ENCODE measurements at regions not wholly inside any gene's neighbourhood (a gene's known extent, or its start where the extent isn't known, plus 50 kb on each side); places are given as distances from the start of the nearest gene placed in this dataset.

DNA sequence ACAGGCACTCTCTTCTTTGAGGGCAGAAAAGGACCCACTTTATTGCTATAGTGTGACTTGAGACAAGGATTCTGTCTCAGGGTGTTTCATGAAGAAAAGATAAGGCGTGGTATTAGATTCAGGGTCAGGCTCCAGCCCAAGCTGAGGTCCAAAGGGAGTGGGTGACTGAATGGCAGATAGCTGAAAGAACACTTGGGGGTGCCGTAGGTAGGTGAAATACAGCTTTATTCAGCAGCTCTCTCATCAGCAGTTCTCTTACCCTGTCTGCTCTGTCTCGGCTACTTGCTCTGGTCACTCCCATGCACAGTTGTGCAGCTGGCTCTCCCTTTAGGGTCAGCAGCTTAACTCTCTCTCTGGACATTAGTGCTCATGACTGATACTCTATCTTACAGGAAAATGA lies 379.9 kb downstream of the LPIN1 start:
- DNase-seq = no peak

DNA sequence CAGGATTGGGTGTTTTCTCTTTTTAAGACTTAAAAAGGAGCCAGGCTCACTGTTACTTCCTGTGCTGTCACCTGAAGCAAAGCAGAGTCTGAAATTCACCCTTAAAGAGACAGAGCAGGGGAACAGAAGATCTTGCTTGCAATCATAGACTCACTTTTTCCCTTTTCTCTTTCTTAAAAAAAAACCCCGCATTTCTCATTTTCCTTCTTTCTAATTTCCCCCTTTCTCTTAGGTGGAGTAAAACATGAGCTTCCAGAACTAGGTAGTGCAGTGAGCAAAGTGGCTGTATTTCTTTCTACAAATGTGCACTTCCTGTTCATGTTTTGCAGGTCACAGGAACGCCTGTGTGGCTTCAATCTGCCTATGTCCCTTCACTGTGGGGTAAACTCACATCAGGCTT lies 381.2 kb downstream of the LPIN1 start:
- no peak for DNase-seq

DNA sequence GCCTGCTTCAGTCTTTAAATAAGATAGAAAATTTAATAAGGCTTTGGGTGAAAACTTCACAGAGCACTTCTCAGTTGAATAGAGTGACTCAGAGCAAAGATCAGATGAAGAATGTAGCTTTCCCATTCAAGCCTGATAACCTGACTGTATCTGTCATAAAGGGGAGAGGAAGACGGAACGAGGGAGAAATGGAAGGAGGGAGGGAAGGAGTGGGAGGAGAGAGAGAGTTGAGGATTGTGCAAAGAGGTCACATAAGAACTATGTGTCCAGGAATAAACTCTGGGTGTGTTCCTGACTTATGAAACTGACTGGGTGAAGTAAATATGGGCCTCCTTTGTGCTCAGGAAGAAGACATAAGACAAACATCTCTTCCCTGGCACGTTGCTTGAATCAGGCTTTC lies 385.5 kb downstream of the LPIN1 start:
- DNase-seq = no peak

DNA sequence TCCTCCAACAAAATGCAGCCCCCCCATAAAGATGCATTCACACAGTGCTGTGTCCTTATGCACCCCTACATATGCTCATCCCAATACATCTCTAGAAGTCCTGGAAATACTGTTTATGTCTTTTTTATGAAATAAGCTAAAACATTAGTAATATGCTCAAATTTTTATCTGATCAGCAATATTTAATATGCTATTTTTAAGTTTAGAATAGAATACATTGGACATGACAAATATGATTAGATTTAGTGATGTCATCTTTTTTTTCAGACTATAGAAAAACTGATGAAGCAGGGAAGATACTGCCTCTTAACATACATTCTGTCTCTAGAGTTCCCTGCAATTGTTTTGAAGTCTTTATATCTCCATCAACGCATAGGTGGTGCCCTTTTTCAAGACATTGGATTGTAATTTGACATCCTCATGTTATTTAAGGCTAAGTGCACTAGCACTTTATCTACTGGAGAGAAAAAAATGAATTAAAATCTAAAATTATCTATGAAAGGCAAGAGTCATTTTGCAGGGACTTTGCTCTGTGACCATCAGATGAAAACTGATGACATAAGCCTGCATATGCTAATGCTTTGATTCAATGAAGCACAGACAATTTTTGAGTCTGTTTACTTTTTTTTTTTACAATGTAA lies 395.3 kb downstream of the LPIN1 start:
- DNase-seq = no peak

DNA sequence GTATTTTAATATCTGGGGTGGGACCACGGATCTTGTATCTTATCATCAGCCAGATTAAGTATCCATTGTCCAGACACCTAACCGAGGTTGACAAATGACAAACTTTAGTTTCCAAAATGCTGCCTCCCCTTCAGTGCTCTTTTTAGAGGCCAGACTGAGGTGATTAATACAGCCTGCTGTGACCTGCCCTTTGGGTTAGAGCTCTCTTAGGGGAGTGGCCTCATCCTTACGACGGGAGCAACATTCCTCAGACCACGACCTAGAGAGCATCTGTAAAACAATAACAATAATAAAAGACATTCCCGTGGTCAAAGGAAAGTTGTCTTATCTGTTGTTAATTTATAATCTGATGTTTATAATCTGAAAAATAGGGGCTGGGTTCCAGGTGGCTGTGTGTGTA lies 405.3 kb downstream of the LPIN1 start:
- no peak for DNase-seq

DNA sequence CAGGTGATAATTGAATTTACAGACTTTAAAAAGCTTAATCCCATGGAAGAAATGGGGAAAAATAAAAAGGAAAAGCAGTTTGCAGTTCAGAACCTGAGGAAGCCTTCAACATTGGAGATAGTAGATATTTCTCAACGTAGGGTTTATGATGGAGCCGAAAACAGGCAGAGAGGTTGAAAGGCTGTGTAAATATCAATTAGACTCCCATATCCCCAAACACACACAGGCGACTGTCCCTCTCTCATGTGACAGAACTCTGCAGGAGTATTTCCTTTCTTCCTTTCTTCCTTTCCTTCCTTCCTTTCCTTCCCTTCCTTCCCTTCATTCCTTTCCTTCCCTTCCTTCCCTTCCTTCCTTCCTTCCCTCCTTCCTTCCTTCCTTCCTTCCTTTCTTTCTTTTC lies 406.5 kb downstream of the LPIN1 start:
- DNase-seq = no peak

DNA sequence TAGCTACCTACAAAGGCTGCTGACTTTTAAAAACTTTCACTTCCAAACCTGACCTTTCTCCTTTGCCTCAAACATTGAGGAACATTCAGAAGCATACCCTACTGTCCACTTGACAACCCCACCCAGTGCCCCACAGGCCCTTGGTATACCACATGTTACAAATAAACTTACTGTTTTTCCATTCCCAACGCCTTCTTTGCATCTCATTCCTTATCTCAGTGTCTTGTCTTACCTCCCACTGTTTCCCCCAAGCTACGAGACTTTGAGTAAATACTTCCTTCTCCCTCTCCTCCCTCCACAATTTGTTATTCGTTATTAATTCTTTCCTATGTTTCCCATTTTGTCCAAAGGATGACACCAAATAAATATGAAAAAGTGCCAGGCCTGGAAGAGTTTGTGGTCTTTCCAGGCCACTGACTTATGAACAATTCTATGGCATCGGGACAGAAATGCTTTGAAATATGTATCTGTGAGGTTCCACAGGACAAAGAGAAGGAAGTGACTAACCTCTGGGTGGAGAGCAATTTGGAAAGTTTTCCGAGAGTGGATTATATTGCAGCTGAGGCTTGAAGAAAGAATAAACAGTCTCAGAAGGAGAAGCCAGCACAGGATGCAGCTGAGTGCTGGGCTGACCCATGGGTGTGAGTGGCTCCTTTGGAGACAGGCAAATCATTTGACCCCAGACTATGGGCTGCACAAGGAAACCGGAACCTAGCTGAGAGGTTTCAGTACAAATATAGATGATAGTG lies 409.0 kb downstream of the LPIN1 start:
- DNase-seq = no peak

DNA sequence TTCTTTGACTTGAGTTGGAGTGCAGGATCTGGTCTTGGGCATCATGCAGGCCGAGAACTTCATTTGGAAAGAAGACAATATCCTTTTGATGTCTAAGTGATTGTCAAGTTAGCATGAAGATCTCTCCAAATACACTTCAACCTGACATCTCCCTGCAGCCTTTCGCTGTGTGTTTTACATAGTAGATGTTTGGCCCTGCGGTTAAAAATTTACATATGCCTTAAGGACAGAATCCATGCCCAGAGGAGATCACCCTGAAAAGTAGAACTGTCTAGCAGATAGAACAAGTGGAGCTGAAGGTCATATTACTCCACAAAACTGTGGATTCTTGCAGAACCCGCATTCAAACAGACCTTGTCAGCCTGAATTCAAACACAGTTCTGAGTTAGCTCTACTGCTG lies 409.9 kb downstream of the LPIN1 start:
- DNase-seq = no peak

DNA sequence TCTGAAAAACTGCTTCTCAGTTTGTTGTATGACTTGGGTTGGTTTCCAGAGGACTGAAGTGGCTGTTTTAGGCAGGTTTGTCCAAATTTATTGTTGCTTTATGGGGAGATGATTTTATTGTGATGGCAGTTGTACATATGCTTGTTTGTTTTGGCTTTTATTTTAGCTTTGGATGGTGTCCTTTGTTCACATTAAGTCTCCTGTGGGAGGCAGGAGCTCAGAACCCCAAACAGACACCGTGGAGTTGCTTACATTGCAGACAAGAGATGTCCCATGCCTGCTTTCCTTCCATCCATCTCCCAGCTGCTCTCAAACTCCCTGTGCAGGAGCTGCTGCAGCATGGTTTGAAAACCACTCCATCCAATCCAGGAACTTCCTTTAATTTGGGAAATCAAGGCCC lies 414.7 kb downstream of the LPIN1 start:
- no peak for DNase-seq

DNA sequence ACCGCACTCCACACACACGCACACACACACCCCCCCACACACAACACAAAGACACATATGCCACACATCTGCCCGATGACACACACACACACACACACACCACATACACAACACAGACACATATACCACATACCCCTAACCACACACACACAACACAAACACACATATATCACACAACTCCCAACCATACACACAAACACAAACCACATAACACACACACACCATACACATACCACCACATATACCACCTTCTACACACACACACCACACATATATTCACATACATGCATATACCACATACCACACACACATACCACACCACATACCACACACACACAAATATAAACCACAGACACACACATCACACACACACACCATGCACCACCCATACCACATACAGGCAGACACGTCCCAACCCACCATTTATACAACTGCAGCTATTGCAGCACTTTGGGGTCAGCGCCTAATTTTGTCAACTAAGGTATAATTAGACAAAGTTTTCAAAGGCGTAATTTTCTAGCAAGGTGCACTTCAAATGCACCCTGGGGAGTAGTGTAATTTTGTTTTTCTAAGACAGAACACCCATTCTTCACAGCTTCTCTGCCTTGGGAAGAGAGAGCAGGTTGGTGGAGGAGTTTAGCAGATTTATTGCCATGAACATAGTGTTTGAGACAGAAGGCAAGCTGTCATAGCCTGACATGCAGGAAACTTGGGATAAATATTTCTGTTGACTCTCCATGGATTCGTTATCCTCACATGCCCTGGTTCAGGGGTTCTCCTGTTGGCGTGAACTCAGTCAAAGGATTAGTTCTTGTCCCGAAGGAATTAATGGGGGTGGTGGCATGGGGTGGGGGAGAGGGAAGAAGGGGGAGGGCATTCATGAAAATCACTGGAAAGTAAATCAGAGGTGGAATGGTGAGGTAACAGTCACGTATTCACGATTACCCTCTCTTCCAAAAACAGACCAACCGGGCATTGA lies 416.1 kb downstream of the LPIN1 start:
- DNase-seq = no peak

DNA sequence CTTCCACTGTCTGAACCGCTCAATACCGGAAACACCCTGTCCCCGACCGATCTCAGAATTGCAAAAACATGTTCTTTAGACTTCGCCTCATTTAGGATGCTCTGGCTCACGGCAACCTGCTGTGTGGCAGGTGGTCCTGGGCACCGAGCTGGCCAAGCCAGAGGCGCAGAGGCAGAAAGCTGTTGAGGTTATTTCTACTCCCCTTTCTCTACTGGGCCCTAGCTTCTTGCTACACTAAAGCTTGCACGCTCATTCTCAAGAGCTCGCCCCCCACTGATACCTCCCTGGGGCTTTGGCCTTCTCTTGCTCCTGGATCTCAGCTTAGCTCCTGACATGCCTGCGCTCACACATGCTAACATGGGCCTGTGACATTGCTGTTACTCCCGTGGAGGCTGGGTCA lies 417.4 kb downstream of the LPIN1 start:
- no peak for DNase-seq

DNA sequence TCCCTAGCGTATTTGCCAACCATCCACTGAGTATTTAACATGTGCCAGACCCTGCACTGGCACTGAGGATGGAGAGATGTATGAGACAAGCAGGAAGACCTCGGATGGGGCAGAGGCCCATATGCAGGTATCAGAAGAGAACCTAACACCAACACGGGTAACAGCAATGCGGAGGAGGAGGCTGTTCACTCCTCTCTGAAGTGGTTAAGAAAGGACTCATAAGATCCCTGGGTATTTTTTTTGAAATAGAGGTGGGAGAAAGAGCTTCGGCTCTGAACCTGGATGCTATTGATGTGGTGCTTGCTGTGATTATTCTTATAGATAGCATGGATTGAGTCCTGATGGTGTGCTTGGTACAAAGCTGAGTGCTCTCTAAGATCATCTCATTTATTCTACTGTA lies 418.3 kb downstream of the LPIN1 start:
- no peak for DNase-seq

DNA sequence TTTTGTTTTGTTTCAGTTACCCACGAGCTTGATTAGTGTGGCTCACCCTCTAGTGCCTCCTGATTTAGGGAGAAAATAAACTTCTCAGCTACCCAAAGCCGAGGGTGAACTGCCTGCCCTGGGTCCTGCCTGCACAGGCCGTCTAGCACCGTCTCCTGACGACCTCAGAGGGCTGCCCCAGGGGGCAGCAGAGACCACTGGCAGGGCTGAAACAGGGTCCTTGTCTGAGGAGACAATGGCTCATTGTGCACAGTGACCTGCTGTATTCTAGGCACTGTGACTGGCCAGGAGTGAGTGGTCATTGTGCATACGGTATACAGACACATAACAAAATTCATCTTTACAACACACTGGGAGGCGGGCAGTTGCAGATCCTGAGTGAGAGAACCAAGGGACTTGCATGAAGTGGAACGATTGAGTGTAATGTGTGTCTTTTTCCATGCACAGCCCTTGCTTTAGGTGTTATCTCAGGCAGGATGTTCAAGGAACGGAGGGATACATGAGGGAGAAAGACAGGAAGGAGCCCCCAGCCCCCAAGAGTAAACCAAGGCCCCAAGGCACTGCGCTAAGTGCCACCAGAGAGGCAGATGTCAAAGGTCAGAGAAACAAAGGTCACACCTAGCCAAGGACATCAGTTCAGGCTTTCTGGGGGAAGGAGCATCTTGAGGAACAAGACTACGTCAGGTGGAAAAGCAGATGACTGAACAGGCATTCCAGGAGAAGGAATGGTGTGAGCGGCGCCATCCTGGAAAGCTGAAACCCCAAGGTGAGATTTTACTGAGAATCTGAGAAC lies 421.3 kb downstream of the LPIN1 start:
- DNase-seq = no peak

DNA sequence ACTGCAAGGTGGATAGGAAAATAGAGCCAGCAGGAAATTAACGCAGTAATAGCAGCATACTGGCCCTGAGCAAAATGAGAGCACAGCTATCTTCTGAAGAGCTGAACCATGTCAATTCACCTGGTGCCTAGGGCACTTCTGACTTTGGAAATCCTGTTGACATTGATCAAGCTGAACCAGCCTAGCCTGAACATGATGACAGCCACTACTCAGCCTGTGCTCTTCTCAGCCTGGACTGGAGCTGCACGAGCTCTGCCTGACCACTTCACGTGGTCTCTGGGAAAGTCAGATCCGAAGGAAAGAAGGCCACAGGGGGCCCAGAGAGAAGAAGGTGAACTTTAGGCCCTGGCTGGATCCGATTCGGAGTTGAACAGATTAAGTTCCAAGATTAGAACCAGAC lies 421.9 kb downstream of the LPIN1 start:
- no peak for DNase-seq

DNA sequence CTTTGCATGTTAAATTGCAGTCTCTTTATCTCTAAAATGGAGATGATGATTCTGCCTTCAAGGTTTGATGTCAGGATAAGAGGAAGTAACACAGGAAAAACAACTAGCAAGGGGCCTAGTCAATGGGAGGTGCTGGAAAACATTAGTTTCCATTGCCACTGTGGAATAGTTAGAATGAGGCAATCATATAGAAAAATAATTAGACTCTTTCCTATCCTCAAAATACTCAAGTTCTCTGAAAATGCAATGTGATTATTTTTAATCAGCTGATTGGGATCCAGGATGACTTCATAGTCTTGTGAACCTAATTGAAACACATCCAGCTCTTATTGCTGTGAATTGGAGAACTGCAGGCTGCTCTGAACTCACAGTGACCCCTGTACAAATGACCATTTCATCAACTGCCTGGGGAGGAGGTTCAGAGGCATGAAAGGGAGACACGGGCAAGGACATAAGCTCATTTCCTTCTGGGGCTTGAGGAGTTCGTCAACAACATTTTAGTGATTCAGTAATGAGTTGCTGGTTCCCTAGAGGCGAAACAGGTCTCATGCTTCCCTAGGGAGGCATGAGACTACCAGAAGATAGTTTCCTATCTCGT lies 422.5 kb downstream of the LPIN1 start:
- DNase-seq = no peak

DNA sequence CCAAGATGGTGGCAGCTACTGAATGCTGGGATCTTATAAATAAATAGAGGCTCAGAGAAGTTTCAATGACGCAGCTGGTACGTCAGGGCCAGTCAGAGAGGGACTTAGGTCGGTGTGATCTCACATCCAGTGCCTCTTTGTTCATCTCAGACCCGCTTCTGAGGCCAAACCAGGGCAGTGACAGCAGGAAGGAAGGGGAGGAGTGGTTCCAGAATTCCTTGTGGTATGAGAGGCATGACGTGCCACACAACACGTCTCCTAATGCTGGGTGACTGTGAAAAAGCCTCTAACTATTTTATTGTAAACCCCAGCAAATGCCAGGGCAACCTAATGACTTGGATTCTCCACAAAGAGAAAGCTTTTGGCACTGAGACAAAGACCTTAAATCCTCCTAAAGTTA lies 423.3 kb downstream of the LPIN1 start:
- peak; percentile 20 for DNase-seq

DNA sequence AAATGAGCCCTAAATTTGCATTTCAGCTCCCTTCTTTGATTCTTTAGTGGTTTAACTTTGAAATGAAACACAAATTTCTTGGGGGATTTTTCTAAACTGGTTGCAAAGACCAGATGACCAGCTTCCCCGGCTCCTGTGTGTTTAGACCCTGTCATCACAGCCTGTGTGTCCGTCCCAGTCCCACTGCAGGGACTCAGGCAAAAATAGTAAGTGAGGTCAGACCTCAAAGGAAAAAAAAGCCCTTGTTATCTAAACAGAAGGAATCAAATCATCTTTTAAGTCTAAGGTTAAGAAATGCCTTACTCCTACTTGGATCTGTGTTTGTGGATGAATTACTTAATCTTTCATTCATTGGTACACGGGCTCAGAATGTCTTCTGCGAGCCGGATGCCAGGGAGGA lies 423.7 kb downstream of the LPIN1 start:
- no peak for DNase-seq

DNA sequence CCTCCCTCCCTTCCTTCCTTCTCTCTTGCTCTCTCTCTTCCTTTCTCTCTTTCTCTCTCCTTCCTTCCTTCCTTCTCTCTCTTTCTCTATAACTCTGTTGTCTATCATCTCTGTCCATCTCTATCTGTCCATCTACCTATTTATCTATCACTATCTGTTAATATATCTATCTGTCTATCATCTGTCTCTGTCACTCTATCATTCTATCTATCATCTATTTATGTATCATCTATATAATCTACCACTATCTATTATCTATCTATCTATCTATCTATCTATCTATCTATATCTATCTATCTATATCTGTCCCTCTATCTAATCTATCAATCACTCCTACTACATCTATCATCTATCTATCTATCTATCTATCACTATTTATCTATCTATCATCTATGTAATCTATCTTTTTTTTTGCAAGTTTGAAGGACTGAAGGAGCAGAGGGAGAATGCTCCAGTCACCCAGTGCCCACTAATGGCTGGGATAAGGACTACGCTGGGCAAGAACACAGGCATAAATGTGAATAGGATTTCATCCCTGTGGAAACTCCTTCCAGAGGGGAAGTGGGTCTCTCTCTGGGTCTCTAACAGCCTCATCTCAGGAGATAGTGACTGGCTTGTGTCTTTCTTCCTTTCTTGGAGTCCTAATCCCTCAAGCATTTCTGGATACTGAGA lies 427.0 kb downstream of the LPIN1 start:
- DNase-seq = no peak

DNA sequence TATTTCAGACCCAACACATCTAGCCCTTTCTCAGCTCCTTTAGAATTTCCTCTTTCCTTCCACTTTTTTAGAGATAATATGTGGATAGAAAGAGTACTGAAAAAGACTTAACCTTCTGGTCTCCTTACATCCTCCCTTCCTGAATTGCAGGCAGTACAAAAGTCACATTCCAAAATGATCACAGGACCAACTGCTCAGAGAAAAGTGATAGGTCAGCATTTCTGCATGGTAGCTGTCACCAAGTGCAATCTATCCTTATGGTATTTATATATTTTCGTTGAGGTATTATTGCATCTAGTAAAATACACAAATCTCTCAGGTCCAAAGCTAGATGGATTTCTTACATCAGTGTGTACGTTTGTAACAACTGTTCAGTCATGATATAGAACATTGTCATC lies 427.5 kb downstream of the LPIN1 start:
- DNase-seq = no peak

DNA sequence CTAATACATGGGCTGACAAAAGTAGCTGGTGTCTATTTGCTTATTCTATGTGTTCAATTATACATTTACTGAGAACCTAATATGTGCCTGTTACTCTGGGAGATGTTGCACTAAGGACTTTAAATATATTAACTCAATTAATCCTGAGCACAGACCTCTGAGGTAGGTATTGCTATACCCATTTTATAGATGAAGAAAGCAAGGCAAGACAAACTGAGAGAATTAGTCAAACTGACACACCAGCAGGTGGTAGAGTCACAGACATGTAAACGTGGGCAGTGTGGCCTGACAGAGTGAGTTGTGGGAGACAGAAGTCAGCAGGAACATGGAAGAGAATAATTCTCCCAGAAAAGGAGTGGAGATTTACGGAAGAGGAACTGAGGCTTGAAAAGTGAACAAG lies 428.9 kb downstream of the LPIN1 start:
- DNase-seq = no peak

DNA sequence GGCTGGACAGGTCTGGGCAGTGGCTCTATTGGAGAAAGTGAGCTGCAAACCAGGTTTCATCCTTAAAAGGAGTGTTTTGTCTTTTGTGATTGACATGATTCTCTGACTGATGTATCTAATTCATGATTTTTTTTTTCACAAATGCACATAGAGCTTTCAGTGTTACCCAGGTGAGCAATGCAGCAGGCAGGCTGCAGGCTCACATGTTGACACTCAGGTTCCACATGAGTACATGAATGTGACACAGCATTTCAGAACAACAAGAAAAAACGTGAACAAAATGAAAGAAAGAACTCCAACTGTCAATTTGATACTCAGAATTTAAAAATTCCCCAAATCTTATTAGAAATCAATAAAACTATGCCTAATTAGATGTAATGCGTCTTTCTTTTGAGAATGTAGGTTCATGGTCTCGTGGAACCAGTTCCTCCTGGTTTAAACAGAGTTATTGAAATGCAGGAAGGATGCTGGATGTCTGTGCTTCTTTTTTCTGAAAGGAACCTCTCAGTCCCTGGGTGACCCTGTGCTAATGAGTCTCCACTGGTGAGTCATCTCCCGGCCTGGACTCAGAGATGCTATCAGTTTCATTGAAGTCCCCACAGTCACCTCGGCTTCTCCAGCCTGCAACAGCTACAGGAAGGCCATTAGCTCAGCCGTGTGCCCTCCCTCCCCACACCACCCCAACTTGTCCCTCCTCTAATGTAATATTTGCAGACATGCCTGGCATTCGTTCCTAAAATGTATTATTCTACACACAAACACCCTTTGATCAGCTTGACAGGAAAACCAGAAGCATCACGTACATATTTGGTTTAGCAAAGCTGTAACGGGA lies 430.4 kb downstream of the LPIN1 start:
- no peak for DNase-seq
